Neural progenitor cell (in vitro differentiated cells): ENCODE measurements at regions not wholly inside any gene's neighbourhood (a gene's known extent, or its start where the extent isn't known, plus 50 kb on each side); places are given as distances from the start of the nearest gene placed in this dataset.

Experiments
- CTCF ChIP-seq: fragments of 200-600 bp; sonication (generic); IDR thresholded peaks from 2 replicates; pipeline ENCODE4 v1.5.1; 2017; ENCODE audit warnings: antibody characterized with exemption, mild to moderate bottlenecking
- EZH2 ChIP-seq: fragments of 200-600 bp; sonication (generic); IDR thresholded peaks from 2 replicates; pipeline ENCODE4 v1.6.1; 2017; ENCODE audit warnings: antibody characterized with exemption, mild to moderate bottlenecking, moderate library complexity

- no peak for TF ChIP-seq CTCF
- no peak for TF ChIP-seq EZH2
Measured at GRCh38 chr4:182179105-182179504, 64.1 kb upstream of the TENM3 start.
